Ishikawa (cell line): ENCODE measurements at regions not wholly inside any gene's neighbourhood (a gene's known extent, or its start where the extent isn't known, plus 50 kb on each side); places are given as distances from the start of the nearest gene placed in this dataset.

Experiments
- CEBPB ChIP-seq: IDR thresholded peaks from 2 replicates; pipeline ENCODE4 v1.6.1; 2012
- CREB1 ChIP-seq: IDR thresholded peaks from 2 replicates; pipeline ENCODE4 v1.6.1; 2012; ENCODE audit warnings: low read depth
- EP300 ChIP-seq: IDR thresholded peaks from 2 replicates; pipeline ENCODE4 v1.6.1; 2012; ENCODE audit warnings: borderline replicate concordance
- FOXM1 ChIP-seq: IDR thresholded peaks from 2 replicates; pipeline ENCODE4 v1.6.1; 2012; ENCODE audit warnings: low read depth, borderline replicate concordance
- NFIC ChIP-seq: IDR thresholded peaks from 2 replicates; pipeline ENCODE4 v1.6.1; 2012
- RAD21 ChIP-seq: IDR thresholded peaks from 2 replicates; pipeline ENCODE4 v1.6.1; 2012; ENCODE audit warnings: low read depth
- REST ChIP-seq: IDR thresholded peaks from 2 replicates; pipeline ENCODE4 v1.6.1; 2012; ENCODE audit warnings: low read depth, mild to moderate bottlenecking
- TAF1 ChIP-seq: IDR thresholded peaks from 2 replicates; pipeline ENCODE4 v1.6.1; 2012; ENCODE audit warnings: low read depth, mild to moderate bottlenecking
- TCF12 ChIP-seq: IDR thresholded peaks from 2 replicates; pipeline ENCODE4 v1.6.1; 2012; ENCODE audit warnings: low read depth
- TEAD4 ChIP-seq: IDR thresholded peaks from 2 replicates; pipeline ENCODE4 v1.6.1; 2012
- USF1 ChIP-seq: IDR thresholded peaks from 2 replicates; pipeline ENCODE4 v1.6.1; 2012
- YY1 ChIP-seq: IDR thresholded peaks from 2 replicates; pipeline ENCODE4 v1.6.1; 2012; ENCODE audit warnings: low read depth
- ZBTB7A ChIP-seq: IDR thresholded peaks from 2 replicates; pipeline ENCODE4 v1.6.1; 2012; ENCODE audit warnings: low read depth
- TF ChIP-seq, protein P1 (sequence below): IDR thresholded peaks from 2 replicates; pipeline ENCODE4 v1.6.1; 2012

DNA sequence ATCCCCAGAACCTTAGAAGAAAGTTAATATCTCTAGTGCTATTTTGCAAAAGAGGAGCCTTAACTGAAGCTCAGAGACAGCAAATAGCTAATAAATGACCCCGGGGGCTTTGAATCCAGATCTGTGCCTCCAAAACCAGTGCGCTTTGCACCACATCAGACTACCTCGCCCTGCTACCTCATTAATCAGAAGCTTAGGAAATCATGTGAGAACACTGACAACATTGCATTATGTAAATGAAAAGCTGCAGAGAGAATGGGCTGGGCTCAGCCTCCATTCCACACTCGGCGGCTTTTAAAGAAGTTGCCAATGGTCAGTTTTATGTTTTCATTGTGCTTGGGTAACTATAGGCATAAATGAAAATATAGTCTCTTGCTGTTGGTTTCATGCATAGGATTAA is 54.0 kb upstream of the STMND1 start:
- no peak for TF ChIP-seq RAD21
- no peak for TF ChIP-seq YY1
- TF ChIP-seq USF1 = no peak
- no peak for TF ChIP-seq ZBTB7A
- TF ChIP-seq CEBPB = no peak
- no peak for TF ChIP-seq FOXM1
- no peak for TF ChIP-seq TAF1
- no peak for TF ChIP-seq TEAD4
- no peak for TF ChIP-seq CREB1
- TF ChIP-seq NFIC = no peak
- no peak for TF ChIP-seq REST
- no peak for TF ChIP-seq TCF12

DNA sequence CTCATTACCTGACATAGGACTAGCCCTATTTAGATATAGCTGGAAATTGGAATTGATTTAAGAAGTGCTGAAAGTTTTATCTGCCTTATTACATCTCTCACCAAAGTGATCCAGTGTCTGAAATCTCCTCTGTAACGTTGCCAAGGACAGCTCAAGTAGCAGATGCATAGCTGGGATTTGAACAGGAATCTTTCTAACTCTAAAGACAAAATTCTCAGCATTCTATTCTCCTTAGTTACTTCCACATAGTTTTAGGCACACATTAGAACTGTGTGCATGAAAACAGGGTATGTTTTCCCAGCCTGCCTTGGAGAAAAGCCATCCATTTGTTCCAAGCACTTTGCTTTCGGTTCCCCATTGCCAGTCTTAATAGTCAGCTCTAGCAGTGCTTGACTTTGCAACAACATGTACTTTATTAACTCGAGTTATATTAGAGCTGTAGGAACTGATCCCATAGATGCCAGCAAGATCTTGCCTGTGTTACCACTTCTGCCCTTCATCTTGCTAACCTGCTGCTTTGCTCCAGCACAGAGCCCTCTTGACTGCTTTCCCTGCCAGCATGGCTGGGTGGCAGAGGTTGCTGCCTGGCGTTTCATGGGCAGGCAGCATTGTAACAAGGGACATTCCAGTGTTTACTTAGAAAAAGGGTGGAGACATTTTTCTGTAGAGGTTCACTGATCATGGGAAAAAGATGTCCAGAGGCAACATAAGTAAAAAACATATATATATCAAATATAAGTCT is 56.1 kb upstream of the STMND1 start:
- TF ChIP-seq ZBTB7A = no peak
- no peak for TF ChIP-seq TCF12
- no peak for TF ChIP-seq CREB1
- TF ChIP-seq, protein P1, sequence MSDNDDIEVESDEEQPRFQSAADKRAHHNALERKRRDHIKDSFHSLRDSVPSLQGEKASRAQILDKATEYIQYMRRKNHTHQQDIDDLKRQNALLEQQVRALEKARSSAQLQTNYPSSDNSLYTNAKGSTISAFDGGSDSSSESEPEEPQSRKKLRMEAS = no peak
- TF ChIP-seq TAF1 = no peak
- TF ChIP-seq REST = no peak
- TF ChIP-seq YY1 = no peak
- TF ChIP-seq CEBPB = no peak
- TF ChIP-seq RAD21 = no peak
- TF ChIP-seq NFIC = no peak
- no peak for TF ChIP-seq FOXM1

GRCh38 chr6:17043148-17043522 is 58.7 kb upstream of the STMND1 start:
- TF ChIP-seq TEAD4 (no peak), USF1 (no peak)

- no peak for TF ChIP-seq TCF12
- TF ChIP-seq CEBPB = no peak
- no peak for TF ChIP-seq FOXM1
- TF ChIP-seq USF1 = no peak
Measured at GRCh38 chr6:17042422-17043147, 59.3 kb upstream of the STMND1 start.

- TF ChIP-seq TEAD4 (no peak), EP300 (no peak), TCF12 (no peak), FOXM1 (no peak), NFIC (no peak), TAF1 (no peak), REST (no peak), ZBTB7A (no peak)
Measured at GRCh38 chr6:17039266-17039665, 62.6 kb upstream of the STMND1 start.
